Activated CD4-positive, alpha-beta T cell treated with anti-CD3 and anti-CD28 coated beads for 36 hours (primary cell): ENCODE measurements at regions not wholly inside any gene's neighbourhood (a gene's known extent, or its start where the extent isn't known, plus 50 kb on each side); places are given as distances from the start of the nearest gene placed in this dataset.
A peak's percentile ranks its signal among the peaks of the same experiment; 100 is the strongest.

Source experiments
- ATAC-seq: fragments of 200-7000 bp; cut with Tn5 transposase; one replicate; pipeline ENCODE4 v1.10.0; 2021; ENCODE audit warnings: mild to moderate bottlenecking, moderate library complexity
- CTCF ChIA-PET: fragments of 350-600 bp; sonication (Branson Sonifier 250); formaldehyde crosslinking; loops from one replicate; lab custom pipeline; 2021; ENCODE audit warnings: antibody characterized with exemption; lab: Charles Lee
- POLR2A ChIA-PET: fragments of 350-600 bp; sonication (Branson Sonifier 250); formaldehyde crosslinking; loops from one replicate; lab custom pipeline; 2021; ENCODE audit warnings: antibody characterized with exemption, inconsistent platforms; lab: Charles Lee
- DNase-seq: peaks from one replicate; pipeline ENCODE4 v3.0.0-alpha.2; 2020
- H3K27ac Mint-ChIP-seq: one replicate; pipeline ENCODE4 v1.8.0; 2021; ENCODE audit warnings: mixed read lengths
- H3K27me3 Mint-ChIP-seq: one replicate; pipeline ENCODE4 v1.8.0; 2021; ENCODE audit warnings: mixed read lengths
- H3K36me3 Mint-ChIP-seq: one replicate; pipeline ENCODE4 v1.8.0; 2021; ENCODE audit warnings: low read depth, mixed read lengths
- H3K4me1 Mint-ChIP-seq: one replicate; pipeline ENCODE4 v1.8.0; 2021; ENCODE audit warnings: mixed read lengths
- H3K4me3 Mint-ChIP-seq: one replicate; pipeline ENCODE4 v1.8.0; 2021; ENCODE audit warnings: mild to moderate bottlenecking, moderate library complexity, mixed read lengths
- H3K9me3 Mint-ChIP-seq: one replicate; pipeline ENCODE4 v1.8.0; 2021; ENCODE audit warnings: low read depth, mixed read lengths
- intact Hi-C, 2 experiments: fragments of 100-400 bp; cut with DNase I in 1 of 2; cut with micrococcal nuclease in 1 of 2; formaldehyde crosslinking; loops; one replicate each; pipeline versions ENCODE4 v1.14.2 to v1.15.1; 2022 to 2024; cut with DNase I, micrococcal nuclease

DNA sequence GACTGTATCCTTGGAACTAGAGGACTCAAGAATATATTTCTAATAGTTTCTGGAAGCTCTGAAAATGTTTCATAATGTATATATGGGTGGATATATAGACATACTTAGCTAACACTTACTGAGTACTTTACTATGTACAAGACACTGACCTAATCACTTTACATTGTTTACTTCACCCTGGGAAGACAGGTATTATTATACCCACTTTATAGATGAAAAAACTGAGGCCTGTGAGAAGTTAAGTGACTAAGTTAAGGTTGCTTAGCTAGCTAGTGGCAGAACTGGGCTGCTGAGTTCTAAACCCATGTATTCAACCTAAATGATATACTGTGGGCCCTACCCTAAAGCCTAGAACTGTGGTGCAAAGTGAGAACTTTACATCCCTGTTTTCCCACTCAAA, 79.1 kb upstream of the SSTR1 start:
- no peaks in the 10 kb centered on the region for H3K27me3 Mint-ChIP-seq
- H3K27ac Mint-ChIP-seq: no peak overlapping the region
- intact Hi-C loops: no loop called here
- H3K4me3 Mint-ChIP-seq: no peak overlapping the region
- peaks cover 28% of the 10 kb centered on the region for H3K4me1 Mint-ChIP-seq
- ChIA-PET CTCF (interaction anchor here (0.8 kb wide), 1 partner anchor 9 kb away, joined by 3 read pairs; no protein-coding TSS in a partner anchor), POLR2A (no interaction called here)
- ATAC-seq (no peak), DNase-seq (no peak)
- H3K9me3 Mint-ChIP-seq: peaks cover 3% of the 10 kb centered on the region
- H3K36me3 Mint-ChIP-seq: no peaks in the 10 kb centered on the region

DNA sequence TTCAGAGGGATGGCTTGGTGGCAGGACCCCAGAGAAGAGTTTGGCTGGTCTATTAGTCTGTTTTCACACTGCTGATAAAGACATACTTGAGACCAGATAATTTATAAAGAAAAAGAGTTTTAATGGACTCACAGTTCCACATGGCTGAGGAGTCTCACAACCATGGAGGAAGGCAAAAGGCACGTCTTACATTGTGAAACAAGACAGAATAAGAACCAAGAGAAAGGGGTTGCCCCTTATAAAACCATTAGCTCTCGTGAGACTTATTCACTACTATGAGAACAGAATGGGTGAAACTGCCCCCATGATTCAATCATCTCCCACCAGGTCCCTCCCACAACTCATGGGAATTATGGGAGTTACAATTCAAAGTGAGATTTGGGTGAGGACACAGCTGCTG, 78.5 kb upstream of the SSTR1 start:
- ATAC-seq (peak; percentile 42), DNase-seq (no peak)
- Mint-ChIP-seq H3K36me3 (no peaks in the 10 kb centered on the region), H3K9me3 (peaks cover 3% of the 10 kb centered on the region), H3K27me3 (no peaks in the 10 kb centered on the region), H3K4me3 (no peak overlapping the region), H3K4me1 (peaks cover 25% of the 10 kb centered on the region), H3K27ac (no peak overlapping the region)
- intact Hi-C loops: no loop called here
- POLR2A ChIA-PET: no interaction called here
- CTCF ChIA-PET: interaction anchor here (0.8 kb wide), 1 partner anchor 8 kb away, joined by 3 read pairs; no protein-coding TSS in a partner anchor

DNA sequence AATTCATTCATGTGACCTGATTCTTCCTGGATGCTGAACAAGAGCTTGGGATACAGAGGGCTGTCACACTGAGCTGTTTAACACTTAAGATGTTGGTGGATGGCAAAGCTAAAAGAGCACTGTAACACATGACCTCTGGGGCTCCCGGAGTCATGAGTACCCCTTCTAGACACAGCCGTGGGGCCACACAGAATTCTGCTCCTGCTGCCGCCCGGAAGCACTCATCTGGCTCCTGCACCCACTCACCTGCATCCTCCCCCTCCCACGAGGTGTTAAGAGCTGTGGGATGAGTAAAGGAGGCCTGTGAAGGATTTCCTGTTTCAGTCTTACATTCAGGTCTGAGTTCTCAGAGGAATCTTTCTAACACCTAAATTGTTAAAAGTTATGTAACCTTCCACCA, 78.0 kb upstream of the SSTR1 start:
- no peaks in the 10 kb centered on the region for H3K9me3 Mint-ChIP-seq

DNA sequence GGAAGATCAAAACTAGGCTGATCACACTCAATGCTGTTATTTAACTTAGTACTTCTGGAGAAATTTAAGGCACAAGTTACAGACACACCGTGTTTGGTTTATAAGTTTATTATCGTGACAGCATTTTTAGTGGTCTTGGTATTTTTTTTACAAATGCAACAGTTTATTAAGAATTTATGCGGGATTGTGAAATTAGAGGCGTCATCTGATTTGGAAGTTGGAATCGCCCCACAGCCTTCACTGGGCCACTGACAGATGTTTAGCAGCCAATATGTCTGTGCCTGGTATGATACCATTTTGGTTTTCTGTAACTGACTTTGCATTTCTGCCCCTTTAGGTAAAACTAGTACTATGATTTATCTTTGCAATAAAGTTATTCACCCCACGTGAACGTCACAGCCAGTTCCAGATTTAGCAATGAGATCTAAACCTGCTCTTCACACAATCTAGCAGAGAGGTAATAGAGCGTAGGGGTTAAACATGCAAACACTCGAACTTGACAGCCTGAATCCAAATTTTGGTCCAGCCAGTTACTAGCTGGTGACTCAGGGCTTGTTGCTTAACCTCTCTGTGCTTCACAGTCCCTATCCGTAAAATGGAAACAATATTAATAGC, 73.2 kb upstream of the SSTR1 start:
- H3K27ac Mint-ChIP-seq: no peak overlapping the region
- ATAC-seq (no peak), DNase-seq (no peak)
- no peaks in the 10 kb centered on the region for H3K27me3 Mint-ChIP-seq
- H3K9me3 Mint-ChIP-seq: no peaks in the 10 kb centered on the region
- intact Hi-C loops: no loop called here
- H3K4me3 Mint-ChIP-seq: no peak overlapping the region
- ChIA-PET CTCF (interaction anchor here (0.9 kb wide), 1 partner anchor 25 kb away, joined by 3 read pairs; no protein-coding TSS in a partner anchor), POLR2A (no interaction called here)
- H3K36me3 Mint-ChIP-seq: no peaks in the 10 kb centered on the region
- peaks cover 9% of the 10 kb centered on the region for H3K4me1 Mint-ChIP-seq

More for the DNA sequence above, 78.0 kb upstream of the SSTR1 start:
- Mint-ChIP-seq H3K4me3 (no peak overlapping the region), H3K27ac (no peak overlapping the region), H3K4me1 (peaks cover 21% of the 10 kb centered on the region), H3K27me3 (no peaks in the 10 kb centered on the region), H3K36me3 (no peaks in the 10 kb centered on the region)
- DNase-seq: peak; percentile 56
- intact Hi-C loops: no loop called here
- ChIA-PET POLR2A (no interaction called here), CTCF (no interaction called here)
- peak; percentile 88 for ATAC-seq

DNA sequence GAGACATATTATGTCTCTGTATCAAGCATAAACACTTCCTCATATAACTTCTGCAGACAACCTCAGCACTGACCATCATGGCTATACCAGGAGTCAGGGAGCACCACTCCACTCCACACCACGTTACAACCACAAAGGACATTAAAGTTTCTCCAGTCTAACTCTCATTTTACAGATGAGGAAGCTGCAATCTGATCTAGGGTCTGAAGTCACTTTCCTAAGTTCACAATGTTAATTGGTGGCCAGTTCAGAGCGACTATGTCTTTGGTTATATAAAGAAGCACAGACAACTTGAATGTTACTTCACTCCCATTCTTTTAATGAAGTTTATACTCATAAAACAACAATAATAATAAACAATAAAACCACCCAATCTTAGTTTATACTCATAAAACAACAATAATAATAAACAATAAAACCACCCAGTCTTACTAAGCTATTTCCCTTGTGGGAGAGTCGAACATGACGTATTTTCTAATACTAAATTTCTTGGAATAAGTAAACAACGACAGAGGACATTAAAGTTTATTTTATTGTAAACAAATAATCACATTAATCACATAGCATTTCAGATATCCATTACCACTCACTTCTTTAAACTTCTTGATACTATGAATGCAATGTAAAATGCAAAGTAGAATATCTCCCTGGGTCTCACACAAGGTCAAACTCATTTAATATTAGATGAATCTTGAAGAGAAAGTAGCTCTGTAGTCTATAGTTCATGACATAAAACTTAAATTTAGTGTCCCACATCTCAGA, 72.4 kb upstream of the SSTR1 start:
- CTCF ChIA-PET: interaction anchor here (0.9 kb wide), 1 partner anchor 26 kb away, joined by 3 read pairs; no protein-coding TSS in a partner anchor
- Mint-ChIP-seq H3K27me3 (no peaks in the 10 kb centered on the region), H3K9me3 (no peaks in the 10 kb centered on the region), H3K27ac (no peak overlapping the region), H3K36me3 (no peaks in the 10 kb centered on the region), H3K4me3 (no peak overlapping the region), H3K4me1 (peaks cover 1% of the 10 kb centered on the region)
- DNase-seq (no peak), ATAC-seq (no peak)
- intact Hi-C loops: no loop called here
- POLR2A ChIA-PET: no interaction called here

DNA sequence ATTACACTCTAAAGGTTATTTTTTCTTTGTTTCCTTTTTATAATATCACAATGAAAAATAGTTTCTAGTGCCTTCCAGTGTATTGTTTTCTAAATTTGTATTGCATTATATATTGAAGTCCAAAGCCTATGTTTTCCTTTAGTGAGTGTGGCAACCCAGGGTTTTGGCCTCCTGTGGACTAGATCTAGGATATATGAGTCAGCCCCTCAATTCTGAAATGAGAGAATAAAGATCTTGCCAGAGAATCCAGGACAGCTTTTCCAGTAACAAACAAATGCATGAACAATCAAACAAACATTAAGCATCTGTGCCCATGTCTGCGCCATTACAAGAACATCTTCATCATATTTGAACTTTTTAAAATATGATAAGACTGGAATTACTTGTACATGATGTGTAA, 70.7 kb upstream of the SSTR1 start:
- Mint-ChIP-seq H3K9me3 (no peaks in the 10 kb centered on the region), H3K27me3 (no peaks in the 10 kb centered on the region), H3K4me3 (no peak overlapping the region), H3K4me1 (no peaks in the 10 kb centered on the region), H3K27ac (no peak overlapping the region), H3K36me3 (no peaks in the 10 kb centered on the region)
- ATAC-seq: no peak
- ChIA-PET POLR2A (no interaction called here), CTCF (interaction anchor here (0.6 kb wide), 1 partner anchor 8 kb away, joined by 3 read pairs; no protein-coding TSS in a partner anchor)
- DNase-seq: no peak
- intact Hi-C loops: no loop called here

DNA sequence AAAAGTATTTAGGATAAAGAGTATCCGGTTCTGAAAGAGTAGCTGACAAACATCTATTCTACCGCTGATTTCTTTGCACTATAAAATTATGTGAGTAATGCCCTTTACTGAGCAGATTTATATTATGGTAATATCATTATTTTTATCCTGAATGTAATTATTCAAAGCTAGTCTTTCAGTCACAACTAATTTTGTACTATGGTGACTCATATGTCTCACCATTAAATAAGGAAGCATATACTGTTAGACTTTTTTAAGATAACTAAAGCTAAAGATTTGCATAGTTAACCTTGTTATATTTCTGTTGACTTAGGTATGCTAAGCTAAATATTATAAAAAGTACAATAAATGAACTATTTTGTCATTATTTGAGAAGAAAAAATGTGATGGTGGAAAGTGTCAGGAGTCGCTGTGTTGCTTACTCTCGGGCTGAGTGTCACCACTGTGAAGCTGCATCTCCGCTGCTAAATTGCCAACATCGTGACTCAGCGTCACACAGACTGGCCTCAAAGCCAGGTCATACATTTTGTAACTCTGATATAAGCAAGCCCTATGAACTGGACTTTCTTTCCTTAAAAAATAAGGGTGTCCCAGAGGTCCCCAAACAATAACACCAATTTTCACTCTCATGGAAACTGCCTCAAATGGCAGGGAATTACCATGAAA, 69.1 kb upstream of the SSTR1 start:
- Mint-ChIP-seq H3K4me1 (peaks cover 2% of the 10 kb centered on the region), H3K4me3 (no peak overlapping the region), H3K27me3 (no peaks in the 10 kb centered on the region), H3K27ac (no peak overlapping the region), H3K9me3 (no peaks in the 10 kb centered on the region), H3K36me3 (no peaks in the 10 kb centered on the region)
- intact Hi-C loops: no loop called here
- DNase-seq (no peak), ATAC-seq (no peak)
- CTCF ChIA-PET: no interaction called here
- POLR2A ChIA-PET: no interaction called here

DNA sequence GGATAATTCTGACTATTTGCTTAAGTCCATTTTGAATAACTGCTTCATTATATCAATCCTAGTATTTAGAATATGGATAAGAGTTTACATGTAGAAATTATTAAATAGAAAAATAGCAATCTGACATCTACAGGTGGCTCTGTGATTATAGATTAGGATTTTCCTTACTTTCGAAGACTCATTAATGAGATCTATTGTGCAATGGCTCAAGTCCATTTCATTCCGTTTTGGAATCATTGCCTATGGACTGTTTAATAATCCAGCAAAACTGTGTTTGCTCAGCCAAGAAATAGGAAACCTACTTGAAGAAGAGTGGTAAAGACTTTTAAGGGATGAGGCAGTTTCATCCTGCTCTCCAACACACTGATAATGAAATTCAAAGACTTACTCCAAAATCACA, 67.8 kb upstream of the SSTR1 start:
- ATAC-seq (no peak), DNase-seq (no peak)
- Mint-ChIP-seq H3K27ac (no peak overlapping the region), H3K4me3 (no peak overlapping the region), H3K9me3 (no peaks in the 10 kb centered on the region), H3K27me3 (no peaks in the 10 kb centered on the region), H3K4me1 (peaks cover 2% of the 10 kb centered on the region), H3K36me3 (no peaks in the 10 kb centered on the region)
- intact Hi-C loops: no loop called here
- CTCF ChIA-PET: no interaction called here
- POLR2A ChIA-PET: no interaction called here

DNA sequence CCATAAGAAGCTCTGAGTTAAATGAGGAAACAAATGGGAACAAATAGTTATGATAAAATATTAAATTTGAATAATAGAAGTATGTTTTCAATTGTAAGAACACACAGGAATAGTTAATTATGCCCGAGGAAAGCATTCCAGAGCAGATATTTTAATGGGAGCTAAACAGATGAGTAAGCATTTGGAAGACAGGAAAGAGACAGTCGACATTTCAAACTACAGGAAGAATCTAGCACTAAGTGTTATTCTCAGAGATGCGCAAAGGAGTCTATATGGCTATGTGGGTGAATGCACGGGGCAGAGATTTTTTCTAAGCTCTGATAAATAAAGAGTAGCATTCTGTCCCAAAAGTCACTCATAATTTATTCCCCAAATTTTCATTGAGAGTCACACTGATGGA, 64.5 kb upstream of the SSTR1 start:
- ChIA-PET CTCF (no interaction called here), POLR2A (no interaction called here)
- H3K36me3 Mint-ChIP-seq: no peaks in the 10 kb centered on the region
- peaks cover 2% of the 10 kb centered on the region for H3K4me1 Mint-ChIP-seq
- DNase-seq (no peak), ATAC-seq (no peak)
- no peaks in the 10 kb centered on the region for H3K27me3 Mint-ChIP-seq
- intact Hi-C loops: no loop called here
- no peak overlapping the region for H3K4me3 Mint-ChIP-seq
- H3K27ac Mint-ChIP-seq: no peak overlapping the region
- no peaks in the 10 kb centered on the region for H3K9me3 Mint-ChIP-seq

DNA sequence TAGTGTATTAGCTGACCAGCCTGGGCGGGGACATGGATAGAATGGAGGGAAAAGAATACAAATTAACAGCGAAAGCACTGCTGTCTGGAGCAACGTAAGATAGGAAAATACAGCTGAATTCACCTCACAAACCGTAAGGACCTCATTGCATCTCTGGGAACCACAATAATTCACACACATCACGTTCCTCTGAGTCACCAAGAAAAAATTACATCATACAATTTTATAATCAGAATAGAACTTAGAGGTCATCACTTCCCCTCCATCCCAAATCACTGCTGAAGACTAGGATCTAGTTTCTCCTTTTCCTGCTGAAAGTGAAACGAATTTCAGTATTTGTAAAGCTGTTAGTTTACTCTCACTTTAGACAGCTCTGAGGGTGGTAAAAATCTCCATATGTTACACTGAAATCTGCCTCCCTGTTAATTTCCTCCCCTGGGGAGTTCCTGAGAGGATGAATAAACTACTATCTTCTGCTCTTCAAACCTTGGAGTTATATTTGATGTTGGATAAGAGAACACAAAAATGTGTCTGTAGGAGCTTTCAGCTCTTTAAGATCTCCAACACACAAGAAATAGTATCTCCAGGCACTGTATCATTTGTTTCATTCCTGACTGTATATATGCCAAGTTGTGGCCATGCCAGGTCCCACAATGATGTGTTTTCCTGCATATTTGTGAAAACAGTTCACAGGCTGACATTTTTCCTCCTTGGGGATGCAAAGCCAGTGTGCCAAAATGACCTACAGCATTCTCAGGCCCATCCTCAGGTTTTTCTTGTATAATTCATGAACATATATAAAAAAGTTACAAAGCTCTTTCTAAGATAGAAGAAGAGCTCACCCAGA, 63.8 kb upstream of the SSTR1 start:
- H3K27me3 Mint-ChIP-seq: no peaks in the 10 kb centered on the region
- no peak for DNase-seq
- no peaks in the 10 kb centered on the region for H3K36me3 Mint-ChIP-seq
- no peak overlapping the region for H3K4me3 Mint-ChIP-seq
- no peaks in the 10 kb centered on the region for H3K9me3 Mint-ChIP-seq
- ChIA-PET CTCF (no interaction called here), POLR2A (interaction anchor here (0.6 kb wide), 1 partner anchor 118 kb away, joined by 3 read pairs; no protein-coding TSS in a partner anchor)
- no peak overlapping the region for H3K27ac Mint-ChIP-seq
- intact Hi-C loops: no loop called here
- no peak for ATAC-seq
- H3K4me1 Mint-ChIP-seq: peaks cover 2% of the 10 kb centered on the region

DNA sequence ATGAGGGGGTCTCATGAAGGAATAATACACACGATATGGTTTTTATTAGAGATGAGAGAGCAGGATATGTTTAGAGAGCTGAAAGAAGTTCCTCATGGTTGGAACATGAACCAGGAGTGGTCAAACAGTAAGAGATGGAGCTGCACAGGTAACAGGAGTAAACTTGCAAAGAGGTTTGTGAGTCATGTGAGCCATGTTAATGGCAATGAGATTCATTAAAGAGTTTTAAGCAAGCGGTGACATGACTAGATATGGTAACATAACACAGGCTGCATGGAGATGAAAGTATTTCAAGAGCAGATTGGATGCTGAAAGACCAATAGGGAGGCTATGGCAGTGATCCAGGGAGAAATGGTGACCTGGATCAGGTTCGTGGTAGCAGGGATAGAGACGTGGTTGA, 62.6 kb upstream of the SSTR1 start:
- ATAC-seq: no peak
- Mint-ChIP-seq H3K4me1 (peaks cover 2% of the 10 kb centered on the region), H3K9me3 (no peaks in the 10 kb centered on the region), H3K27me3 (no peaks in the 10 kb centered on the region), H3K4me3 (no peak overlapping the region), H3K36me3 (no peaks in the 10 kb centered on the region), H3K27ac (no peak overlapping the region)
- CTCF ChIA-PET: interaction anchor here (0.7 to 1.1 kb wide), 2 partner anchors 18 to 1397 kb away, joined by 3 to 4 read pairs; no protein-coding TSS in a partner anchor
- DNase-seq: no peak
- POLR2A ChIA-PET: no interaction called here
- intact Hi-C loops: no loop called here
